HEK293T (cell line): ENCODE measurements at regions not wholly inside any gene's neighbourhood (a gene's known extent, or its start where the extent isn't known, plus 50 kb on each side); places are given as distances from the start of the nearest gene placed in this dataset.

Experiments
- CTCF ChIA-PET: fragments of 350-600 bp; formaldehyde crosslinking; extraction: SDS; loops from one replicate; lab custom pipeline; 2021; ENCODE audit warnings: antibody characterized with exemption, inconsistent platforms; lab: Yijun Ruan, JAX
- POLR2A ChIA-PET: fragments of 350-600 bp; formaldehyde crosslinking; extraction: SDS; loops from one replicate; lab custom pipeline; 2020; ENCODE audit warnings: antibody characterized with exemption, inconsistent platforms; lab: Yijun Ruan, JAX
- DNase-seq: peaks from one replicate; pipeline ENCODE4 v3.0.0; 2012; ENCODE audit warnings: mixed read lengths; ENCODE audit errors: extremely low spot score
- ARNT ChIP-seq: fragments of 450-650 bp; IDR thresholded peaks from 2 replicates; pipeline ENCODE4 v1.6.1; 2017; ENCODE audit warnings: mild to moderate bottlenecking
- BHLHE40 ChIP-seq: fragments of 450-650 bp; IDR thresholded peaks from 2 replicates; pipeline ENCODE4 v1.6.1; 2016; ENCODE audit warnings: mild to moderate bottlenecking, moderate library complexity, borderline replicate concordance
- CTBP1 ChIP-seq: fragments of 450-650 bp; IDR thresholded peaks from 2 replicates; pipeline ENCODE4 v1.6.1; 2016; ENCODE audit warnings: borderline replicate concordance
- ELF4 ChIP-seq: fragments of 450-650 bp; IDR thresholded peaks from 2 replicates; pipeline ENCODE4 v1.6.1; 2017; ENCODE audit warnings: antibody characterized with exemption
- FOXA1 ChIP-seq: fragments of 450-650 bp; IDR thresholded peaks from 2 replicates; pipeline ENCODE4 v1.6.1; 2016; ENCODE audit warnings: mild to moderate bottlenecking
- FOXK2 ChIP-seq: fragments of 450-650 bp; IDR thresholded peaks from 2 replicates; pipeline ENCODE4 v1.6.1; 2016; ENCODE audit warnings: mild to moderate bottlenecking
- FOXM1 ChIP-seq: fragments of 450-650 bp; IDR thresholded peaks from 2 replicates; pipeline ENCODE4 v1.6.1; 2017; ENCODE audit warnings: mild to moderate bottlenecking, borderline replicate concordance
- HDGF ChIP-seq: fragments of 450-650 bp; IDR thresholded peaks from 2 replicates; pipeline ENCODE4 v1.6.1; 2017; ENCODE audit warnings: antibody characterized with exemption, borderline replicate concordance
- L3MBTL2 ChIP-seq: fragments of 450-650 bp; conservative IDR thresholded peaks from 2 replicates; pipeline ENCODE4 v1.6.1; 2016; ENCODE audit warnings: mild to moderate bottlenecking
- LEF1 ChIP-seq: fragments of 450-650 bp; IDR thresholded peaks from 2 replicates; pipeline ENCODE4 v1.6.1; 2017; ENCODE audit warnings: mild to moderate bottlenecking, borderline replicate concordance
- NFRKB ChIP-seq: fragments of 450-650 bp; IDR thresholded peaks from 2 replicates; pipeline ENCODE4 v1.6.1; 2016; ENCODE audit warnings: mild to moderate bottlenecking, moderate library complexity
- PKNOX1 ChIP-seq: fragments of 450-650 bp; IDR thresholded peaks from 2 replicates; pipeline ENCODE4 v1.6.1; 2016
- SP1 ChIP-seq: fragments of 450-650 bp; IDR thresholded peaks from 2 replicates; pipeline ENCODE4 v1.6.1; 2017
- SUZ12 ChIP-seq: fragments of 450-650 bp; IDR thresholded peaks from 2 replicates; pipeline ENCODE4 v1.6.1; 2016; ENCODE audit warnings: mild to moderate bottlenecking
- TARDBP ChIP-seq: fragments of 450-650 bp; IDR thresholded peaks from 2 replicates; pipeline ENCODE4 v1.6.1; 2016
- ZNF384 ChIP-seq: fragments of 450-650 bp; IDR thresholded peaks from 2 replicates; pipeline ENCODE4 v1.6.1; 2016

GRCh38 chr4:19005211-19005610 is 983.7 kb upstream of the LCORL start:
- DNase-seq: no peak
- TF ChIP-seq TARDBP (no peak), CTBP1 (no peak), L3MBTL2 (no peak), ARNT (no peak), LEF1 (no peak), BHLHE40 (no peak), HDGF (no peak)
- ChIA-PET CTCF (interaction anchor here (0.5 kb wide), 1 partner anchor 493 kb away, joined by 3 read pairs; no protein-coding TSS in a partner anchor), POLR2A (no interaction called here)

- no peak for DNase-seq
- POLR2A ChIA-PET: no interaction called here
- TF ChIP-seq SUZ12: no peak
- TF ChIP-seq CTBP1: no peak
- no peak for TF ChIP-seq L3MBTL2
- no peak for TF ChIP-seq TARDBP
- no peak for TF ChIP-seq FOXA1
- TF ChIP-seq FOXM1: no peak
- no peak for TF ChIP-seq ZNF384
- no peak for TF ChIP-seq SP1
- no peak for TF ChIP-seq LEF1
- no peak for TF ChIP-seq NFRKB
- CTCF ChIA-PET: no interaction called here
These were observed 980.6 kb upstream of the LCORL start for GRCh38 chr4:19002170-19002569.

- ChIA-PET CTCF (no interaction called here), POLR2A (no interaction called here)
- DNase-seq: no peak
- TF ChIP-seq NFRKB (no peak), FOXM1 (no peak), ZNF384 (no peak), BHLHE40 (no peak), FOXK2 (no peak), FOXA1 (no peak), PKNOX1 (no peak), SP1 (no peak), LEF1 (no peak), TARDBP (no peak), ARNT (no peak), L3MBTL2 (no peak), SUZ12 (no peak), CTBP1 (no peak), ELF4 (no peak), HDGF (no peak)
These were observed 978.0 kb upstream of the LCORL start for GRCh38 chr4:18999595-18999994.

GRCh38 chr4:18981234-18981615 is 959.7 kb upstream of the LCORL start:
- TF ChIP-seq ELF4 (no peak), HDGF (no peak), SP1 (no peak), L3MBTL2 (no peak), PKNOX1 (no peak), FOXK2 (no peak), NFRKB (no peak), BHLHE40 (no peak), FOXA1 (no peak), ARNT (no peak), FOXM1 (no peak), LEF1 (no peak), SUZ12 (no peak)
- no peak for DNase-seq
- ChIA-PET CTCF (no interaction called here), POLR2A (no interaction called here)

- CTCF ChIA-PET: no interaction called here
- POLR2A ChIA-PET: no interaction called here
- no peak for DNase-seq
- TF ChIP-seq TARDBP (no peak), BHLHE40 (no peak), CTBP1 (no peak), FOXK2 (no peak), HDGF (no peak), PKNOX1 (no peak), L3MBTL2 (no peak), FOXM1 (no peak), LEF1 (no peak), ELF4 (no peak), ARNT (no peak), NFRKB (no peak), FOXA1 (no peak), ZNF384 (no peak), SP1 (no peak)
These were observed 959.1 kb upstream of the LCORL start for GRCh38 chr4:18980516-18981233.

GRCh38 chr4:18976884-18977283 is 955.3 kb upstream of the LCORL start:
- POLR2A ChIA-PET: no interaction called here
- CTCF ChIA-PET: no interaction called here
- no peak for TF ChIP-seq SP1
- no peak for TF ChIP-seq PKNOX1
- TF ChIP-seq TARDBP: no peak
- DNase-seq: no peak
